SK-N-SH treated with all-trans-retinoic acid at 6 μM for 48 hours (cell line): ENCODE measurements at regions not wholly inside any gene's neighbourhood (a gene's known extent, or its start where the extent isn't known, plus 50 kb on each side); places are given as distances from the start of the nearest gene placed in this dataset.
"Not testable (repeated sequence)": the region's sequence is repeated elsewhere in the genome, so short reads cannot be mapped to it uniquely, and the experiment has no call there.

ENCODE experiments used
- ATAC-seq: fragments of 200-7000 bp; cut with Tn5 transposase; 3 replicates; pipeline ENCODE4 v1.9.1; 2020; ENCODE audit warnings: mild to moderate bottlenecking, moderate library complexity
- ARNTL ChIP-seq: fragments of 450-650 bp; formaldehyde crosslinking; IDR thresholded peaks from 2 replicates; pipeline ENCODE4 v1.5.0; 2020; ENCODE audit warnings: low read depth, mild to moderate bottlenecking, moderate library complexity, borderline replicate concordance
- BACH2 ChIP-seq: fragments of 250-450 bp; sonication (Bioruptor Pico); IDR thresholded peaks from 2 replicates; pipeline ENCODE4 v1.9.0; 2021; ENCODE audit warnings: mild to moderate bottlenecking, borderline replicate concordance
- CSDC2 ChIP-seq: fragments of 250-450 bp; sonication (Bioruptor Pico); IDR thresholded peaks from 2 replicates; pipeline ENCODE4 v1.5.0; 2020; ENCODE audit warnings: mild to moderate bottlenecking, moderate library complexity
- ISL1 ChIP-seq: fragments of 250-450 bp; sonication (Bioruptor Pico); IDR thresholded peaks from 2 replicates; pipeline ENCODE4 v2.1.2; 2022; ENCODE audit warnings: mild to moderate bottlenecking, moderate library complexity
- OSR1 ChIP-seq: fragments of 250-450 bp; sonication (Bioruptor Pico); IDR thresholded peaks from 2 replicates; pipeline ENCODE4 v1.8.0; 2022; ENCODE audit warnings: moderate library complexity, mild to moderate bottlenecking, inconsistent platforms
- PPARA ChIP-seq: fragments of 250-450 bp; sonication (Bioruptor Pico); IDR thresholded peaks from 2 replicates; pipeline ENCODE4 v1.5.0; 2020; ENCODE audit warnings: mild to moderate bottlenecking, borderline replicate concordance
- RARB ChIP-seq: fragments of 250-450 bp; sonication (Bioruptor Pico); IDR thresholded peaks from 2 replicates; pipeline ENCODE4 v1.8.0; 2021; ENCODE audit warnings: mild to moderate bottlenecking, moderate library complexity
- SNAI2 ChIP-seq: fragments of 250-450 bp; sonication (Bioruptor Pico); IDR thresholded peaks from 2 replicates; pipeline ENCODE4 v1.5.0; 2020; ENCODE audit warnings: mild to moderate bottlenecking, moderate library complexity
- TCF4 ChIP-seq: fragments of 250-450 bp; sonication (Bioruptor Pico); IDR thresholded peaks from 2 replicates; pipeline ENCODE4 v1.8.0; 2021; ENCODE audit warnings: mild to moderate bottlenecking, moderate library complexity, borderline replicate concordance
- TOX ChIP-seq: fragments of 250-450 bp; sonication (Bioruptor Pico); IDR thresholded peaks from 2 replicates; pipeline ENCODE4 v1.8.0; 2021; ENCODE audit warnings: mild to moderate bottlenecking, moderate library complexity, borderline replicate concordance
- ZC3H10 ChIP-seq: fragments of 250-450 bp; sonication (Bioruptor Pico); IDR thresholded peaks from 2 replicates; pipeline ENCODE4 v1.5.1; 2021; ENCODE audit warnings: mild to moderate bottlenecking, moderate library complexity
- ZFP30 ChIP-seq: fragments of 450-650 bp; formaldehyde crosslinking; IDR thresholded peaks from 2 replicates; pipeline ENCODE4 v1.5.0; 2022; ENCODE audit warnings: mild to moderate bottlenecking, moderate library complexity
- ZNF565 ChIP-seq: fragments of 450-650 bp; formaldehyde crosslinking; conservative IDR thresholded peaks from 2 replicates; pipeline ENCODE4 v1.5.0; 2020; ENCODE audit warnings: low read depth, mild to moderate bottlenecking, moderate library complexity
- ZNF70 ChIP-seq: fragments of 450-650 bp; formaldehyde crosslinking; IDR thresholded peaks from 2 replicates; pipeline ENCODE4 v1.5.0; 2020; ENCODE audit warnings: mild to moderate bottlenecking, moderate library complexity
- TF ChIP-seq, protein P1 (sequence below): fragments of 250-450 bp; sonication (Bioruptor Pico); IDR thresholded peaks from 2 replicates; pipeline ENCODE4 v1.5.1; 2021; ENCODE audit warnings: mild to moderate bottlenecking, moderate library complexity
- TF ChIP-seq, protein P2 (sequence below): fragments of 250-450 bp; sonication (Bioruptor Pico); IDR thresholded peaks from 2 replicates; pipeline ENCODE4 v1.8.0; 2021; ENCODE audit warnings: low read depth, mild to moderate bottlenecking, moderate library complexity, borderline replicate concordance
- TF ChIP-seq, protein P3 (sequence below): fragments of 250-450 bp; sonication (Bioruptor Pico); IDR thresholded peaks from 2 replicates; pipeline ENCODE4 v1.5.0; 2020; ENCODE audit warnings: mild to moderate bottlenecking, moderate library complexity
- TF ChIP-seq, protein P4 (sequence below): fragments of 250-450 bp; sonication (Bioruptor Pico); IDR thresholded peaks from 2 replicates; pipeline ENCODE4 v1.8.0; 2020; ENCODE audit warnings: mild to moderate bottlenecking, moderate library complexity, borderline replicate concordance
- TF ChIP-seq, protein P5 (sequence below): fragments of 250-450 bp; sonication (Bioruptor Pico); IDR thresholded peaks from 2 replicates; pipeline ENCODE4 v1.5.1; 2020; ENCODE audit warnings: low read depth, mild to moderate bottlenecking, moderate library complexity

DNA sequence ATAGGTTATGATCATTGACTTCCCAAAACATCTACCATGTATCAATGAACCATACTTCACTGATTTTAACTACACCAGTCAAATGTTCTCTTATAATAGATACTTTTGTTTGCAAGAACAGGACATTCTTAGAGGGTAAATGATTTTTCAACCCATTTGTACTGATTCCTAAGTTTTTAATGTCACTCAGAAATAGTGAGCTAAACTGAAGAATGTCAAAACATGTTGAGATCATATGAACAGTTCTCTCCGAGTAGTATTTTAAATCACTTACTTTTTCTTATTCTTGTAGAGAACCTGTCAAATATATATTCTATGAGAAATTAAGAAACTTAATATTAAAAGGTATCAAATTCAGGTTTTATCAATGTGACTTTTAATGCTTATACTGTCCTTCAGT, 1362.9 kb upstream of the SLC39A10 start:
- TF ChIP-seq CSDC2 (CRISPR knock-in tag): no peak
- TF ChIP-seq ZC3H10 (CRISPR knock-in tag): no peak
- no peak for TF ChIP-seq ARNTL
- TF ChIP-seq ISL1 (CRISPR knock-in tag): no peak
- no peak for TF ChIP-seq TCF4
- TF ChIP-seq, protein P1, sequence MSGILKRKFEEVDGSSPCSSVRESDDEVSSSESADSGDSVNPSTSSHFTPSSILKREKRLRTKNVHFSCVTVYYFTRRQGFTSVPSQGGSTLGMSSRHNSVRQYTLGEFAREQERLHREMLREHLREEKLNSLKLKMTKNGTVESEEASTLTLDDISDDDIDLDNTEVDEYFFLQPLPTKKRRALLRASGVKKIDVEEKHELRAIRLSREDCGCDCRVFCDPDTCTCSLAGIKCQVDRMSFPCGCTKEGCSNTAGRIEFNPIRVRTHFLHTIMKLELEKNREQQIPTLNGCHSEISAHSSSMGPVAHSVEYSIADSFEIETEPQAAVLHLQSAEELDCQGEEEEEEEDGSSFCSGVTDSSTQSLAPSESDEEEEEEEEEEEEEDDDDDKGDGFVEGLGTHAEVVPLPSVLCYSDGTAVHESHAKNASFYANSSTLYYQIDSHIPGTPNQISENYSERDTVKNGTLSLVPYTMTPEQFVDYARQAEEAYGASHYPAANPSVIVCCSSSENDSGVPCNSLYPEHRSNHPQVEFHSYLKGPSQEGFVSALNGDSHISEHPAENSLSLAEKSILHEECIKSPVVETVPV: no peak
- no peak for TF ChIP-seq OSR1 (CRISPR knock-in tag)
- no peak for TF ChIP-seq BACH2 (CRISPR knock-in tag)
- TF ChIP-seq, protein P2, sequence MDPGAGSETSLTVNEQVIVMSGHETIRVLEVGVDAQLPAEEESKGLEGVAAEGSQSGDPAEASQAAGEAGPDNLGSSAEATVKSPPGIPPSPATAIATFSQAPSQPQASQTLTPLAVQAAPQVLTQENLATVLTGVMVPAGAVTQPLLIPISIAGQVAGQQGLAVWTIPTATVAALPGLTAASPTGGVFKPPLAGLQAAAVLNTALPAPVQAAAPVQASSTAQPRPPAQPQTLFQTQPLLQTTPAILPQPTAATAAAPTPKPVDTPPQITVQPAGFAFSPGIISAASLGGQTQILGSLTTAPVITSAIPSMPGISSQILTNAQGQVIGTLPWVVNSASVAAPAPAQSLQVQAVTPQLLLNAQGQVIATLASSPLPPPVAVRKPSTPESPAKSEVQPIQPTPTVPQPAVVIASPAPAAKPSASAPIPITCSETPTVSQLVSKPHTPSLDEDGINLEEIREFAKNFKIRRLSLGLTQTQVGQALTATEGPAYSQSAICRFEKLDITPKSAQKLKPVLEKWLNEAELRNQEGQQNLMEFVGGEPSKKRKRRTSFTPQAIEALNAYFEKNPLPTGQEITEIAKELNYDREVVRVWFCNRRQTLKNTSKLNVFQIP: no peak
- no peak for TF ChIP-seq ZNF70 (CRISPR knock-in tag)
- TF ChIP-seq, all 23 proteins: peak for 0
- no peak for ATAC-seq

GRCh38 chr2:194291104-194291503, 1365.9 kb upstream of the SLC39A10 start:
- ATAC-seq: no peak
- TF ChIP-seq, protein P3, sequence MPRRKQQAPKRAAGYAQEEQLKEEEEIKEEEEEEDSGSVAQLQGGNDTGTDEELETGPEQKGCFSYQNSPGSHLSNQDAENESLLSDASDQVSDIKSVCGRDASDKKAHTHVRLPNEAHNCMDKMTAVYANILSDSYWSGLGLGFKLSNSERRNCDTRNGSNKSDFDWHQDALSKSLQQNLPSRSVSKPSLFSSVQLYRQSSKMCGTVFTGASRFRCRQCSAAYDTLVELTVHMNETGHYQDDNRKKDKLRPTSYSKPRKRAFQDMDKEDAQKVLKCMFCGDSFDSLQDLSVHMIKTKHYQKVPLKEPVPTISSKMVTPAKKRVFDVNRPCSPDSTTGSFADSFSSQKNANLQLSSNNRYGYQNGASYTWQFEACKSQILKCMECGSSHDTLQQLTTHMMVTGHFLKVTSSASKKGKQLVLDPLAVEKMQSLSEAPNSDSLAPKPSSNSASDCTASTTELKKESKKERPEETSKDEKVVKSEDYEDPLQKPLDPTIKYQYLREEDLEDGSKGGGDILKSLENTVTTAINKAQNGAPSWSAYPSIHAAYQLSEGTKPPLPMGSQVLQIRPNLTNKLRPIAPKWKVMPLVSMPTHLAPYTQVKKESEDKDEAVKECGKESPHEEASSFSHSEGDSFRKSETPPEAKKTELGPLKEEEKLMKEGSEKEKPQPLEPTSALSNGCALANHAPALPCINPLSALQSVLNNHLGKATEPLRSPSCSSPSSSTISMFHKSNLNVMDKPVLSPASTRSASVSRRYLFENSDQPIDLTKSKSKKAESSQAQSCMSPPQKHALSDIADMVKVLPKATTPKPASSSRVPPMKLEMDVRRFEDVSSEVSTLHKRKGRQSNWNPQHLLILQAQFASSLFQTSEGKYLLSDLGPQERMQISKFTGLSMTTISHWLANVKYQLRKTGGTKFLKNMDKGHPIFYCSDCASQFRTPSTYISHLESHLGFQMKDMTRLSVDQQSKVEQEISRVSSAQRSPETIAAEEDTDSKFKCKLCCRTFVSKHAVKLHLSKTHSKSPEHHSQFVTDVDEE (CRISPR knock-in tag): no peak

DNA sequence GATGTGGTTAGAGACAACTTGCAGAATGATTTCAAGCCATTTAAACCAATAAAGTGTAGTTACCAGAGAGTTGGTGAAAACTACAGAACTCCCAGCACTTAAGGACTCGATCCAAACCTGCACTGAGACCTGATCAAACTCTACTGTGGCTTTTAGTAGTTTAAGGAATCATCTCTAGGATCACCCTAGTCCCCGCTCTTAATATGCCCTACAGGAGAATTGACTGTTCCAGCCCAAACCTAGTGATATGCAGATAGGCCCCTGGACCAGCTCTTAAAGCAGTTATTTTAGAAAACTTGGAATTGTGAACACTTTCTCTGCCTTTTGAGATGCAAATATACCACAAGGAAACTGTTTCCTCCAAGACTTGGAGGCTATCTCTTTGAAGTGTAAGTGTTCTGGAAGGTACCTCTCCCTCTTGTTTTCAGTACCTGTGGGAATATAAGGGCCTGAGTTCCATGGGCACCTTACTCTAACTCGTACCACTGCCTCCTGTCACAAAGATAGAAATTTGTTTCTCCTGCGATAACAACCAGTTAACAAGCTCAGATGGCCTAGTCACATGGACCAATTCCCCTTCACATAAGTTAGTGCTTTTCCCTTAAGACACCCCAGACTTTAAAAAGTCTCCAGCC, 1367.2 kb upstream of the SLC39A10 start:
- TF ChIP-seq, protein P3 (CRISPR knock-in tag): no peak
- TF ChIP-seq PPARA (CRISPR knock-in tag) (no peak), OSR1 (CRISPR knock-in tag) (no peak), ZC3H10 (CRISPR knock-in tag) (no peak), ZFP30 (CRISPR knock-in tag) (no peak), ZNF565 (no peak), BACH2 (CRISPR knock-in tag) (no peak), RARB (CRISPR knock-in tag) (no peak), ISL1 (CRISPR knock-in tag) (no peak), CSDC2 (CRISPR knock-in tag) (no peak), ARNTL (no peak), TOX (CRISPR knock-in tag) (no peak), ZNF70 (CRISPR knock-in tag) (no peak), SNAI2 (CRISPR knock-in tag) (no peak)
- TF ChIP-seq, protein P2: no peak
- TF ChIP-seq, protein P4, sequence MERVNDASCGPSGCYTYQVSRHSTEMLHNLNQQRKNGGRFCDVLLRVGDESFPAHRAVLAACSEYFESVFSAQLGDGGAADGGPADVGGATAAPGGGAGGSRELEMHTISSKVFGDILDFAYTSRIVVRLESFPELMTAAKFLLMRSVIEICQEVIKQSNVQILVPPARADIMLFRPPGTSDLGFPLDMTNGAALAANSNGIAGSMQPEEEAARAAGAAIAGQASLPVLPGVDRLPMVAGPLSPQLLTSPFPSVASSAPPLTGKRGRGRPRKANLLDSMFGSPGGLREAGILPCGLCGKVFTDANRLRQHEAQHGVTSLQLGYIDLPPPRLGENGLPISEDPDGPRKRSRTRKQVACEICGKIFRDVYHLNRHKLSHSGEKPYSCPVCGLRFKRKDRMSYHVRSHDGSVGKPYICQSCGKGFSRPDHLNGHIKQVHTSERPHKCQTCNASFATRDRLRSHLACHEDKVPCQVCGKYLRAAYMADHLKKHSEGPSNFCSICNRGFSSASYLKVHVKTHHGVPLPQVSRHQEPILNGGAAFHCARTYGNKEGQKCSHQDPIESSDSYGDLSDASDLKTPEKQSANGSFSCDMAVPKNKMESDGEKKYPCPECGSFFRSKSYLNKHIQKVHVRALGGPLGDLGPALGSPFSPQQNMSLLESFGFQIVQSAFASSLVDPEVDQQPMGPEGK: no peak
- TF ChIP-seq, protein P5, sequence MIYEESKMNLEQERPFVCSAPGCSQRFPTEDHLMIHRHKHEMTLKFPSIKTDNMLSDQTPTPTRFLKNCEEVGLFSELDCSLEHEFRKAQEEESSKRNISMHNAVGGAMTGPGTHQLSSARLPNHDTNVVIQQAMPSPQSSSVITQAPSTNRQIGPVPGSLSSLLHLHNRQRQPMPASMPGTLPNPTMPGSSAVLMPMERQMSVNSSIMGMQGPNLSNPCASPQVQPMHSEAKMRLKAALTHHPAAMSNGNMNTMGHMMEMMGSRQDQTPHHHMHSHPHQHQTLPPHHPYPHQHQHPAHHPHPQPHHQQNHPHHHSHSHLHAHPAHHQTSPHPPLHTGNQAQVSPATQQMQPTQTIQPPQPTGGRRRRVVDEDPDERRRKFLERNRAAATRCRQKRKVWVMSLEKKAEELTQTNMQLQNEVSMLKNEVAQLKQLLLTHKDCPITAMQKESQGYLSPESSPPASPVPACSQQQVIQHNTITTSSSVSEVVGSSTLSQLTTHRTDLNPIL (CRISPR knock-in tag): no peak
- no peak for ATAC-seq

- ATAC-seq: not testable (repeated sequence)
Observed at GRCh38 chr2:194276667-194277066, 1380.4 kb upstream of the SLC39A10 start.
